H1 (cell line): ENCODE measurements at regions not wholly inside any gene's neighbourhood (a gene's known extent, or its start where the extent isn't known, plus 50 kb on each side); places are given as distances from the start of the nearest gene placed in this dataset.

Experiments
- CTCF ChIA-PET: fragments of 300-600 bp; sonication (Branson Sonifier 250); formaldehyde crosslinking; loops from one replicate; lab custom pipeline; 2021; ENCODE audit not compliant: partially characterized antibody; lab: Charles Lee
- POLR2A ChIA-PET: fragments of 300-600 bp; sonication (Branson Sonifier 250); formaldehyde crosslinking; loops from one replicate; lab custom pipeline; 2021; ENCODE audit warnings: inconsistent platforms; ENCODE audit not compliant: partially characterized antibody; lab: Charles Lee
- DNase-seq, 2 experiments: peaks; one replicate each; pipeline versions ENCODE4 v3.0.0 to v3.0.0-alpha.2; 2010 to 2022; ENCODE audit warnings: low spot score in 2 of 2, low read depth in 1 of 2, mixed read lengths in 1 of 2
- FAIRE-seq: peaks from 2 replicates; lab custom pipeline; 2011; peaks lifted over from hg19 to GRCh38; lab: Jason Lieb, UNC
- H2AFZ ChIP-seq: 2 replicates; pipeline ENCODE4 v1.8.1; 2012; ENCODE audit warnings: low read length, inconsistent platforms
- H2AK5ac ChIP-seq: 2 replicates; pipeline ENCODE4 v1.6.1; 2013; ENCODE audit warnings: low read depth, low read length
- H2BK120ac ChIP-seq: replicated peaks from 2 replicates; pipeline ENCODE3; 2013; ENCODE audit warnings: low read depth, low read length, inconsistent platforms
- H2BK12ac ChIP-seq: 2 replicates; pipeline ENCODE4 v1.6.1; 2013; ENCODE audit warnings: low read depth, low read length
- H2BK15ac ChIP-seq: 2 replicates; pipeline ENCODE4 v1.6.1; 2013; ENCODE audit warnings: low read length
- H2BK20ac ChIP-seq: 2 replicates; pipeline ENCODE4 v1.6.1; 2013; ENCODE audit warnings: low read length
- H2BK5ac ChIP-seq: 2 replicates; pipeline ENCODE4 v1.6.1; 2013; ENCODE audit warnings: low read depth, low read length
- H3K14ac ChIP-seq: 2 replicates; pipeline ENCODE4 v1.6.1; 2013; ENCODE audit warnings: inconsistent platforms; ENCODE audit not compliant: insufficient read length
- H3K18ac ChIP-seq: 2 replicates; pipeline ENCODE4 v1.6.1; 2013; ENCODE audit warnings: low read length; ENCODE audit errors: extremely low read depth
- H3K23ac ChIP-seq: 2 replicates; pipeline ENCODE4 v1.6.1; 2013; ENCODE audit warnings: inconsistent platforms; ENCODE audit not compliant: insufficient read length
- H3K23me2 ChIP-seq: 2 replicates; pipeline ENCODE4 v1.6.1; 2013; ENCODE audit warnings: low read depth, low read length
- H3K27ac ChIP-seq: 2 replicates; pipeline ENCODE4 v1.6.1; 2011; ENCODE audit warnings: low read depth, low read length, inconsistent platforms
- H3K27me3 ChIP-seq, 4 experiments: replicated peaks in 1 of 4; 1 replicate in 1 of 4; 2 replicates in 3 of 4; pipeline versions ENCODE4 v1.6.1 to v1.8.1; 2011 to 2013; ENCODE audit warnings: low read length in 3 of 4, mild to moderate bottlenecking in 3 of 4, inconsistent platforms in 2 of 4, mixed read lengths in 2 of 4, moderate library complexity in 1 of 4; ENCODE audit not compliant: control insufficient read depth in 3 of 4, insufficient read depth in 3 of 4; ENCODE audit errors: extremely low read depth in 1 of 4
- H3K36me3 ChIP-seq, 4 experiments: 2 replicates each; pipeline versions ENCODE4 v1.6.1 to v1.8.1; 2011 to 2013; ENCODE audit warnings: mild to moderate bottlenecking in 4 of 4, low read length in 3 of 4, moderate library complexity in 2 of 4, control low read depth in 1 of 4, inconsistent platforms in 1 of 4; ENCODE audit not compliant: insufficient read depth in 4 of 4, control insufficient read depth in 2 of 4
- H3K4ac ChIP-seq: replicated peaks from 2 replicates; pipeline ENCODE3; 2013; ENCODE audit warnings: low read length, low read depth, mixed read lengths, inconsistent platforms; ENCODE audit not compliant: insufficient read length
- H3K4me1 ChIP-seq, 4 experiments: replicated peaks in 1 of 4; 1 replicate in 1 of 4; 2 replicates in 3 of 4; pipeline versions ENCODE4 v1.6.1 to v1.8.1; 2011 to 2013; ENCODE audit warnings: low read length in 3 of 4, inconsistent platforms in 2 of 4, mixed read lengths in 1 of 4; ENCODE audit not compliant: insufficient read depth in 4 of 4, control insufficient read depth in 3 of 4
- H3K4me2 ChIP-seq, 2 experiments: 2 replicates each; pipeline versions ENCODE4 v1.6.1 to v1.8.1; 2011 to 2013; ENCODE audit warnings: low read depth in 2 of 2, low read length in 2 of 2, control low read depth in 1 of 2, inconsistent platforms in 1 of 2, mild to moderate bottlenecking in 1 of 2; ENCODE audit not compliant: insufficient read depth in 1 of 2
- H3K4me3 ChIP-seq, 4 experiments: fragments of 200-600, 300-600 bp in 1 of 4; sonication (generic), shearing (Covaris generic), sonication (Bioruptor Twin) in 1 of 4; 2 replicates each; pipeline versions ENCODE4 v1.5.1 to v1.8.1; 2011 to 2016; ENCODE audit warnings: low read length in 4 of 4, low read depth in 3 of 4, control low read depth in 2 of 4, inconsistent platforms in 2 of 4, mild to moderate bottlenecking in 2 of 4, mixed read lengths in 1 of 4, moderate library complexity in 1 of 4; ENCODE audit not compliant: insufficient read depth in 2 of 4; ENCODE audit errors: extremely low read depth in 1 of 4
- H3K56ac ChIP-seq: replicated peaks from 2 replicates; pipeline ENCODE3; 2013; ENCODE audit warnings: low read depth, mild to moderate bottlenecking, mixed read lengths, low read length, inconsistent platforms; ENCODE audit not compliant: insufficient read length
- H3K79me1 ChIP-seq: 2 replicates; pipeline ENCODE4 v1.6.1; 2013; ENCODE audit warnings: low read depth, low read length, control low read depth
- H3K79me2 ChIP-seq, 2 experiments: 2 replicates each; pipeline versions ENCODE4 v1.6.1 to v1.8.1; 2012 to 2013; ENCODE audit warnings: low read length in 2 of 2, mild to moderate bottlenecking in 2 of 2, inconsistent platforms in 1 of 2; ENCODE audit not compliant: insufficient read depth in 2 of 2, control insufficient read depth in 1 of 2
- H3K9ac ChIP-seq, 4 experiments: replicated peaks in 1 of 4; 1 replicate in 1 of 4; 2 replicates in 3 of 4; pipeline versions ENCODE4 v1.6.1 to v1.8.1; 2011 to 2013; ENCODE audit warnings: low read depth in 3 of 4, low read length in 3 of 4, control low read depth in 2 of 4, mild to moderate bottlenecking in 2 of 4, moderate library complexity in 2 of 4, inconsistent platforms in 1 of 4; ENCODE audit errors: extremely low read depth in 1 of 4
- H3K9me3 ChIP-seq, 2 experiments: 2 replicates each; pipeline versions ENCODE4 v1.6.1 to v1.8.1; 2012 to 2013; ENCODE audit warnings: mild to moderate bottlenecking in 2 of 2, moderate library complexity in 2 of 2, control low read depth in 1 of 2, inconsistent platforms in 1 of 2, low read depth in 1 of 2, low read length in 1 of 2, mixed read lengths in 1 of 2; ENCODE audit not compliant: insufficient read depth in 2 of 2
- H4K20me1 ChIP-seq, 2 experiments: replicated peaks in 1 of 2; 2 replicates each; pipeline versions ENCODE3 to v1.8.1; 2011 to 2013; ENCODE audit warnings: inconsistent platforms in 2 of 2, low read length in 2 of 2, mild to moderate bottlenecking in 1 of 2; ENCODE audit not compliant: insufficient read depth in 2 of 2, control insufficient read depth in 1 of 2
- H4K5ac ChIP-seq: 2 replicates; pipeline ENCODE4 v1.6.1; 2013; ENCODE audit warnings: low read length, low read depth, mixed read lengths, inconsistent platforms; ENCODE audit not compliant: insufficient read length
- H4K8ac ChIP-seq: 2 replicates; pipeline ENCODE4 v1.8.0; 2013; ENCODE audit warnings: mild to moderate bottlenecking, moderate library complexity, low read length, inconsistent platforms; ENCODE audit not compliant: insufficient read depth; ENCODE audit errors: extremely low read depth
- H4K91ac ChIP-seq: replicated peaks from 2 replicates; pipeline ENCODE3; 2013; ENCODE audit warnings: low read length, mixed read lengths, inconsistent platforms; ENCODE audit not compliant: insufficient read length
- RAD21 ChIP-seq, 2 experiments: IDR thresholded peaks in 1 of 2; conservative IDR thresholded peaks in 1 of 2; 2 replicates each; pipeline ENCODE4 v1.6.1; 2011; ENCODE audit warnings: low read depth in 2 of 2, low read length in 2 of 2, improper control_type of control experiment in 1 of 2, inconsistent platforms in 1 of 2, mild to moderate bottlenecking in 1 of 2, moderate library complexity in 1 of 2
- RFX5 ChIP-seq: IDR thresholded peaks from 2 replicates; pipeline ENCODE4 v1.6.1; 2011; ENCODE audit warnings: low read depth, low read length, improper control_type of control experiment, borderline replicate concordance
- SRF ChIP-seq: IDR thresholded peaks from 2 replicates; pipeline ENCODE4 v1.6.1; 2011; ENCODE audit warnings: mild to moderate bottlenecking, low read depth, low read length, moderate library complexity
- TEAD4 ChIP-seq: IDR thresholded peaks from 2 replicates; pipeline ENCODE4 v1.6.1; 2012; ENCODE audit warnings: low read depth, low read length, inconsistent platforms, mixed read lengths
- WGBS, 2 experiments: shearing (Covaris generic) in 1 of 2; methylation state at CpG; one replicate each; pipeline versions ENCODE4 v1.1.6 to v1.1.7; 2013 to 2015; ENCODE audit warnings: low lambda C conversion rate in 2 of 2, mixed read lengths in 2 of 2, inconsistent platforms in 1 of 2, low coverage in 1 of 2, missing lambda C conversion rate in 1 of 2; ENCODE audit not compliant: insufficient replicate concordance in 2 of 2, insufficient coverage in 1 of 2, insufficient read length in 1 of 2; ENCODE audit errors: extremely low coverage in 1 of 2, missing lambda C conversion rate in 1 of 2; 5-methylcytosine and 5-hydroxymethylcytosine counted together
- TF ChIP-seq, protein P1 (sequence below), 3 experiments: IDR thresholded peaks; 1 replicate in 2 of 3; 2 replicates in 1 of 3; pipeline versions ENCODE4 v1.5.1 to v1.6.1; 2011; ENCODE audit warnings: low read length in 3 of 3, mild to moderate bottlenecking in 3 of 3, inconsistent platforms in 2 of 3, low read depth in 1 of 3, moderate library complexity in 1 of 3; ENCODE audit not compliant: insufficient read depth in 1 of 3; ENCODE audit errors: control extremely low read depth in 1 of 3

DNA sequence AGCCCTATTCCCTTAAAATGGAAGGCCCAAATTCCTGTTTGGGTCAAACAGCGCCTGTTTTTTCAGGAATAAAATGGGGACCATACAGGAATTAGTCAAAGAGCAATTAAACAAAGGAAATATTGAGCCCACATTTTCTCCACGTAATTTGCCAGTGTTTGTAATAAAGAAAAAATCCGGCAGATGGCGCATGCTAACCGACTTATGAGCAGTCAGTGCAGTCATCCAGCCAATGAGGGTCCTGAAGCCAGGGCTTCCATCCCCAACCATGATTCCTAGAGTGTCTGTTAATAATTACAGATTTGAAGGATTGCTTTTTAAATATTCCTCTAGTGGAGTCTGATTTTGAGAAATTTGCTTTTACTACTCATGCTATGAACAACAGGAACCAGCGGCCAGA is 103.7 kb downstream of the HSFY2 start:
- Histone ChIP-seq H3K79me1 (no peaks in the 10 kb centered on the region), H3K27me3 (no peaks in the 10 kb centered on the region), H3K9me3 (peaks cover 4 to 44% of the 10 kb centered on the region in 2 experiments; a peak in 2 of 4 replicates), H2BK15ac (no peak overlapping the region), H3K4ac (no peak overlapping the region), H3K56ac (no peak overlapping the region), H3K18ac (no peak overlapping the region), H4K91ac (no peak overlapping the region), H4K5ac (no peak overlapping the region), H3K4me3 (no peak overlapping the region), H2BK5ac (no peak overlapping the region), H2AK5ac (no peak overlapping the region), H3K4me1 (no peaks in the 10 kb centered on the region), H3K14ac (no peak overlapping the region), H2BK20ac (no peak overlapping the region), H3K9ac (no peak overlapping the region), H3K23ac (no peak overlapping the region), H2BK12ac (no peak overlapping the region), H3K36me3 (no peaks in the 10 kb centered on the region), H2AFZ (no peak overlapping the region), H4K8ac (no peak overlapping the region), H3K79me2 (no peaks in the 10 kb centered on the region), H3K23me2 (no peaks in the 10 kb centered on the region), H4K20me1 (no peaks in the 10 kb centered on the region), H3K27ac (no peak overlapping the region), H3K4me2 (no peak overlapping the region), H2BK120ac (no peak overlapping the region)
- DNase-seq: peak in 1 of 2 experiments; percentile 47
- ChIA-PET POLR2A (no interaction called here), CTCF (no interaction called here)
- WGBS, 2 experiments: 47% methylated on average over 3 of the region's 6 CpGs; no CpG with 5 or more reads in 1 of the 2 experiments
- TF ChIP-seq RFX5 (no peak), RAD21 (IDR thresholded peaks at IDR 0.05 in 1 of 2, conservative IDR thresholded peaks at IDR 0.05 in 1 of 2; ENCODE audit: low read depth in 2 of 2, low read length in 2 of 2) (peak; percentile 35 to 63), SRF (no peak), TEAD4 (no peak)
- TF ChIP-seq, protein P1, sequence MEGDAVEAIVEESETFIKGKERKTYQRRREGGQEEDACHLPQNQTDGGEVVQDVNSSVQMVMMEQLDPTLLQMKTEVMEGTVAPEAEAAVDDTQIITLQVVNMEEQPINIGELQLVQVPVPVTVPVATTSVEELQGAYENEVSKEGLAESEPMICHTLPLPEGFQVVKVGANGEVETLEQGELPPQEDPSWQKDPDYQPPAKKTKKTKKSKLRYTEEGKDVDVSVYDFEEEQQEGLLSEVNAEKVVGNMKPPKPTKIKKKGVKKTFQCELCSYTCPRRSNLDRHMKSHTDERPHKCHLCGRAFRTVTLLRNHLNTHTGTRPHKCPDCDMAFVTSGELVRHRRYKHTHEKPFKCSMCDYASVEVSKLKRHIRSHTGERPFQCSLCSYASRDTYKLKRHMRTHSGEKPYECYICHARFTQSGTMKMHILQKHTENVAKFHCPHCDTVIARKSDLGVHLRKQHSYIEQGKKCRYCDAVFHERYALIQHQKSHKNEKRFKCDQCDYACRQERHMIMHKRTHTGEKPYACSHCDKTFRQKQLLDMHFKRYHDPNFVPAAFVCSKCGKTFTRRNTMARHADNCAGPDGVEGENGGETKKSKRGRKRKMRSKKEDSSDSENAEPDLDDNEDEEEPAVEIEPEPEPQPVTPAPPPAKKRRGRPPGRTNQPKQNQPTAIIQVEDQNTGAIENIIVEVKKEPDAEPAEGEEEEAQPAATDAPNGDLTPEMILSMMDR (IDR thresholded peaks at IDR 0.05; ENCODE audit: control extremely low read depth in 1 of 3, insufficient read depth in 1 of 3, low read depth in 1 of 3, low read length in 3 of 3): peak in 1 of 3 experiments; percentile 29; a peak in 2 of 4 replicates
- FAIRE-seq: no peak
